ENCODE measurements at regions not wholly inside any gene's neighbourhood (a gene's known extent, or its start where the extent isn't known, plus 50 kb on each side); places are given as distances from the start of the nearest gene placed in this dataset.

DNA sequence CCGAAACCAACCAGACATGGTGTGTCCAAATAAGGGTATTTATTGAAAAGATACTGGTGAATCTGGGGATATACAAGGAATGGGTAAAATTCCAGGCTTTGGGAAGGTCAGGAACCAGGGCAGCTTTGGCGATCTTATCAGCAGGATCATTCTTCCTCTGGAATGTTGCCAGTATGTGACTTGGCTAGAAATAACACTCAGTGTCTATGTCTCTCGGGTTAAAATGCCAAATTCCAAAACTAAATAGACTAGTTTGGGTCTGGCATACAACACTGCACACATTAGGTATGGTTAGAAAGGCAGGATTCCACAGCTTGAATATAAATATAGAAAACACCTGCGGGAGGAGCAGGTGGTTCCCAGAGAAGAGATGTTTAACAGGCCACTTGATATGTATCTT, 220.2 kb upstream of the CD96 start:
- DNase-seq (ENCODE audit: insufficient read length, low spot score) (no peak), FAIRE-seq (peak; percentile 87)
- TF ChIP-seq POLR2A (IDR thresholded peaks at IDR 0.05; ENCODE audit: low read depth, low read length), result no peak

DNA sequence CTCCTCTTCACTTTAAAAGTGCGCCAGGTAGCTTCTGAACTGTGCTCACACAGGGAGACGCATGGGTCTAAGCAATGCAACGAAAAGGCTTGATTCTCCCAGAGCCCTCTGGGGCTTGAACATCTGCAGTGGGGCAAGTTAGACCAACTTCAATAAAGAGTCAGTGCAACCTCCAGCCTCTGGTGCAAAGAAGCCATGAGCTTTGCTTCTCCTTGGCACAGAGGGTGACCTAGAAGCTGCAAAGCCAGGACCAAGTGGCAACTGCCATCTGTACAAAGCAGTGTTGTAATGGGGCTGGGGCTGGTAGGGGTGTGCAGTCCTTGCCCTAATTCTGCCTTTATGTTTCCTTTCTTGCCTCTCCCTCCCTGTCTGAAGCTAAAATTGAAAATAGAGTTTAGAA, 219.0 kb upstream of the CD96 start:
- FAIRE-seq, result no peak
- TF ChIP-seq POLR2A (IDR thresholded peaks at IDR 0.05; ENCODE audit: low read depth, low read length), result no peak
- no peak for DNase-seq (ENCODE audit: insufficient read length, low spot score)

DNA sequence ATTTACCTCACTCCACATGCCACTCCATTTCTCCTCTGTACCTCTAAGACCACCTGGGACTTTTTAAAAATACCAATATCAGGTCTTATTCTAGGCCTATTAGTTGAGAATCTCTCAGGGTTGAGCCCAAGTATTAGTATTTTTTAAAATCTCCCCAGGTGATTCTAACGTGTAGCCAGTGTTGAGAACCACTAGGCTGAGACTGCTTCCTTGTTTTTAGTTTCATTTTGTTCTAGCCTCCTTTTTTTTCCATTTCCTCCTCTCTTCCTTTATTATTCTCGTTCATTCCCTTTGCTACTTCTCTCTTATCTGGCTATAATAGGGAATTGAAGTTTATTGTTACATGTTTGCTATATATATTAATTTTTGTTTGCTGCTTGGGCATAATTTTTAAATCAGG, 217.8 kb upstream of the CD96 start:
- no peak for TF ChIP-seq POLR2A (IDR thresholded peaks at IDR 0.05; ENCODE audit: low read depth, low read length)
- FAIRE-seq (no peak), DNase-seq (ENCODE audit: insufficient read length, low spot score) (no peak)

- TF ChIP-seq POLR2A (IDR thresholded peaks at IDR 0.05; ENCODE audit: low read depth, low read length), result no peak
- FAIRE-seq, result peak; percentile 75
- DNase-seq (ENCODE audit: insufficient read length, low spot score), result no peak
These were observed 217.4 kb upstream of the CD96 start for GRCh38 chr3:111324645-111325044.

GRCh38 chr3:111325160-111325718, 216.8 kb upstream of the CD96 start:
- no peak for DNase-seq (ENCODE audit: insufficient read length, low spot score)
- FAIRE-seq, result peak; percentile 97
- TF ChIP-seq POLR2A (IDR thresholded peaks at IDR 0.05; ENCODE audit: low read depth, low read length), result no peak

DNA sequence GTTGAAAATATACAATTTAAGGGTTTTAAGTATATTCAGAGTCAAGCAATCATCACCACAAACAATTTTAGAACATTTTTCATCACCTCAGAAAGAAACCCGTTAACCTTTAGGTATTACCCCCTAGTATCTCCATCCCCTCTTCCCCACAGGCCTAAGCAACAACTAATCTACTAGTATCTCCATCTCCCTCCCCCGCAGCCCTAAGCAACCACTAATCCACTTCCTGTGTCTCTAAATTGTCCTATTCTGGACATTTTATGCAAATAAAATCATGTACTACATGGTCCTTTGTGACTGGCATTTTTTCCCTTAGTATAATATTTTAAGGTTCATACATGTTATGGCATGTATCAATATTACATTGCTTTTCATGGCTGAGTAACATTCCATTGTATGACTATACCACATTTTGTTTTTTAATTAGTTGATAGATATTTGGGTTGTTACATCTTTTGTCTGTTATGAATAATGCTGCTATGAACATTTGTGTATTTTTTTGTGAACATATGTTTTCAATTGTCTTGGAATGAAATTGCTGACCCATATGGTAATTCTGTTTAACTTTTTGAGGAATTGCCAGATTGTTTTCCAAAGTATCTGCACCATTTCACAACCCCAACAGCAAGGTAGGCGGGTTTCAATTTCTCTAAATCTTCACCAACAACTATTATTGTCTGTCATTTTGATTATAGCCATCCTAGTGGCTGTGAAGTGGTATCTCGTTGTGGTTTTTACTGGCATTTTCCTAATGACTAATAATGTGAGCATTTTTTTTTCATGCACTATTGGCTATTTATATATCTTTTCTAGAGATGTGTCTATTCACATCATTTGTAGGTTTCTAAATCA, 215.6 kb upstream of the CD96 start:
- DNase-seq (ENCODE audit: insufficient read length, low spot score) (no peak), FAIRE-seq (no peak)
- TF ChIP-seq POLR2A (IDR thresholded peaks at IDR 0.05; ENCODE audit: low read depth, low read length), result no peak

- FAIRE-seq, result no peak
- TF ChIP-seq POLR2A (IDR thresholded peaks at IDR 0.05; ENCODE audit: low read depth, low read length), result no peak
- DNase-seq (ENCODE audit: insufficient read length, low spot score), result no peak
These were observed 210.7 kb upstream of the CD96 start for GRCh38 chr3:111331306-111331705.

GRCh38 chr3:111331912-111332311, 210.1 kb upstream of the CD96 start:
- FAIRE-seq, result no peak
- TF ChIP-seq POLR2A (IDR thresholded peaks at IDR 0.05; ENCODE audit: low read depth, low read length), result no peak

GRCh38 chr3:111332488-111333080, 209.4 kb upstream of the CD96 start:
- FAIRE-seq (no peak), DNase-seq (ENCODE audit: insufficient read length, low spot score) (no peak)
- no peak for TF ChIP-seq POLR2A (IDR thresholded peaks at IDR 0.05; ENCODE audit: low read depth, low read length)

More at GRCh38 chr3:111331912-111332311, 210.1 kb upstream of the CD96 start:
- no peak for DNase-seq (ENCODE audit: insufficient read length, low spot score)

GRCh38 chr3:111333642-111334041, 208.4 kb upstream of the CD96 start:
- FAIRE-seq (no peak), DNase-seq (ENCODE audit: insufficient read length, low spot score) (no peak)
- TF ChIP-seq POLR2A (IDR thresholded peaks at IDR 0.05; ENCODE audit: low read depth, low read length), result no peak

GRCh38 chr3:111335512-111336303, 206.3 kb upstream of the CD96 start:
- DNase-seq (ENCODE audit: insufficient read length, low spot score) (no peak), FAIRE-seq (no peak)
- TF ChIP-seq POLR2A (IDR thresholded peaks at IDR 0.05; ENCODE audit: low read depth, low read length), result no peak

DNA sequence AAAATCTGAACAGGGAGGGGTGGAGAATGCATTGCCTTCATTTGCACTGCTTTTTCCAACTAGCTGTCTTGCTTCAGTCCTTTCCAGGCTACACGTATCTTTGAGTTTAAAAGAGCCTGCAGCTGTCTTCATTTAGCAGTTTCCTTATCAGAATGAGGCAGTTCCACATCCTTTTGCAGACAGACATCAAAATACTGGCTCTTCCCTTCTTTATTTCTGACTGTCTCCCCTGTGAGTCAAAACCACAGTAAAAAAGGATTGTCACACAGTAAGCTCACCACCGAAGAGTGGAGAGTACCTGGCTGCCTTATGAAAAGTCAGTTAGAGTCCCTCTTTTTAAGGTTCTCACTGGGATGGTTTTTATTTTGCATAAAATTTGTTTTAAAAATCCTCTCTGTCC, 205.5 kb upstream of the CD96 start:
- TF ChIP-seq POLR2A (IDR thresholded peaks at IDR 0.05; ENCODE audit: low read depth, low read length), result no peak
- DNase-seq (ENCODE audit: insufficient read length, low spot score) (no peak), FAIRE-seq (peak; percentile 33)

- FAIRE-seq, result peak; percentile 82
- TF ChIP-seq POLR2A (IDR thresholded peaks at IDR 0.05; ENCODE audit: low read depth, low read length), result no peak
These were observed 203.8 kb upstream of the CD96 start for GRCh38 chr3:111338059-111338698.

More at GRCh38 chr3:111338059-111338698, 203.8 kb upstream of the CD96 start:
- peak; percentile 7 for DNase-seq (ENCODE audit: insufficient read length, low spot score)
